GM12874 (cell line): ENCODE measurements at regions not wholly inside any gene's neighbourhood (a gene's known extent, or its start where the extent isn't known, plus 50 kb on each side); places are given as distances from the start of the nearest gene placed in this dataset.

Experiments used
- CTCF ChIP-seq: IDR thresholded peaks from 2 replicates; pipeline ENCODE4 v1.5.1; 2011; ENCODE audit warnings: low read depth, mild to moderate bottlenecking, control low read depth, low read length, moderate library complexity; ENCODE audit not compliant: insufficient read depth

DNA sequence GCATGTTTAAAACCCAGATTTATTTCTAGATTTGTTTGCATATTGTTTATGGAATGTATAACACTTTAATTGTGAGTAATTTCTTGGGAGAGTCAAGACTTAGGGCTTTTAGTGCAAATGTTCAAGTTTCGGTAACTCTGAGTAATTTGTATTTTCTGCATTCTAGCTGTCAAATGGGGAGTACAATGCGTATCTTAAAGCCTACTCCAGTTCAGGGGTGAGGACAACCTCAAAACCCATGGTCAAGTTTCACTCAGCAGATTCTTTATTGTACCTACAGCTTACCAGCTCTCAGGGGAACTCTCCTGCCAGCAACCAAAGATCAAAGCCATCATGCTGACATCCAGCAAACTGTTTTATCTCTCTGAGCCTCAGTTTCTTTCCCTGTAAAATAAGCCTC is 458.6 kb upstream of the JARID2 start:
- no peak for TF ChIP-seq CTCF

- TF ChIP-seq CTCF: no peak
Measured at GRCh38 chr6:14787677-14788076, 458.2 kb upstream of the JARID2 start.

DNA sequence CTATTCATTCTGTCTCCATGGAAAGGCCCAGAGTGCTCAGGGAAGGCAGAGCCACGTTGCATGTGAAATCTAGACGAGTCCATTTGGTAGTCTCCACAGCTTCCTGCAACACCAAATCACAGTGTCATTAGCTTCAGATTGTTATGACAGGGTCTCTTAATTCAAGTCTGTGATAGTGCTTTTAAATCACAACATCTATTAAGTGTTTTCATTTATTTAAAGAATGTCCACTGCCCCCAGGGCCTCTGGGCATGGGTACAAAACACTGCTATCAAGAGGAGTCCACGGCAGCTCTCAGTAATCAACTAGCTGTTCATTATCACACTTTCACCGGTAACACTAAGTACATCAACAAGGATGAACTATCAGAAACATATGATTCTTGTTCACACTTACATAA is 455.9 kb upstream of the JARID2 start:
- TF ChIP-seq CTCF: no peak

- no peak for TF ChIP-seq CTCF
Measured at GRCh38 chr6:14790976-14791375, 454.9 kb upstream of the JARID2 start.

DNA sequence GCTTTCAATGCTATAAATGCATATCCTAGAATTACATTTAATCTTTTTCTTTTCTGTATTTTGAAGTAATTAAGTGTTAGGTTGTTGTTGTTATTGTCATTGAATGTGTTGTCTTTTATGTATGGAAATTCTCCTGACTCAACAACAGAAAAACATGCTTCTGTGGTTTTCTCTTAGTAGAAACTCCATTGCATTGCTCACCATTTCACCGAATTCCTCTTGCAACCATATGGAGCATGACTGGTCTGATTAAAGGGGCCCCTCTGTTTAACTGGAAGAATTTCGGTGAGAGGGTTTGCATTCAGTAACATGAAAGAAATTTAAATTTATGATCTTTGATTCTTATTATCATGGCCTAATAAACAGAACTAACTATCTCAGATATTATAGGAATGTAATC is 454.3 kb upstream of the JARID2 start:
- no peak for TF ChIP-seq CTCF

- TF ChIP-seq CTCF: no peak
Measured at GRCh38 chr6:14792118-14792955, 453.5 kb upstream of the JARID2 start.

GRCh38 chr6:14795451-14795850 is 450.4 kb upstream of the JARID2 start:
- TF ChIP-seq CTCF: no peak
